RWPE2 (cell line): ENCODE measurements at regions not wholly inside any gene's neighbourhood (a gene's known extent, or its start where the extent isn't known, plus 50 kb on each side); places are given as distances from the start of the nearest gene placed in this dataset.

Experiments
- ATAC-seq: fragments of 200-7000 bp; cut with Tn5 transposase; 3 replicates; pipeline ENCODE4 v1.9.1; 2021; ENCODE audit warnings: low read depth
- DNase-seq: peaks from one replicate; pipeline ENCODE4 v3.0.0-alpha.2; 2020; ENCODE audit warnings: low spot score
- H3K27ac ChIP-seq: fragments of 450-650 bp; 2 replicates; pipeline ENCODE4 v1.5.1; 2017; ENCODE audit warnings: mild to moderate bottlenecking; ENCODE audit not compliant: poor library complexity, severe bottlenecking
- H3K27me3 ChIP-seq: fragments of 250-450 bp; sonication (Bioruptor Pico); 2 replicates; pipeline ENCODE4 v1.5.1; 2021; ENCODE audit warnings: mild to moderate bottlenecking, moderate library complexity; ENCODE audit not compliant: insufficient read depth, poor library complexity, severe bottlenecking
- H3K36me3 ChIP-seq: fragments of 250-450 bp; sonication (Bioruptor Pico); 2 replicates; pipeline ENCODE4 v1.5.1; 2020; ENCODE audit warnings: low read depth, mild to moderate bottlenecking, moderate library complexity
- H3K4me1 ChIP-seq: fragments of 250-450 bp; sonication (Bioruptor Pico); 2 replicates; pipeline ENCODE4 v1.5.1; 2021; ENCODE audit warnings: mild to moderate bottlenecking, moderate library complexity; ENCODE audit not compliant: insufficient read depth, poor library complexity, severe bottlenecking
- H3K4me3 ChIP-seq: fragments of 250-450 bp; sonication (Bioruptor Pico); 2 replicates; pipeline ENCODE4 v1.5.1; 2021; ENCODE audit warnings: mild to moderate bottlenecking, moderate library complexity; ENCODE audit not compliant: severe bottlenecking
- H3K9me3 ChIP-seq: fragments of 250-450 bp; sonication (Bioruptor Pico); 2 replicates; pipeline ENCODE4 v1.5.1; 2021; ENCODE audit warnings: mild to moderate bottlenecking, moderate library complexity; ENCODE audit not compliant: severe bottlenecking
- CTCF ChIP-seq: fragments of 450-650 bp; IDR thresholded peaks from one replicate; pipeline ENCODE4 v1.5.1; 2017; ENCODE audit warnings: mild to moderate bottlenecking, moderate library complexity; ENCODE audit not compliant: poor library complexity, severe bottlenecking

DNA sequence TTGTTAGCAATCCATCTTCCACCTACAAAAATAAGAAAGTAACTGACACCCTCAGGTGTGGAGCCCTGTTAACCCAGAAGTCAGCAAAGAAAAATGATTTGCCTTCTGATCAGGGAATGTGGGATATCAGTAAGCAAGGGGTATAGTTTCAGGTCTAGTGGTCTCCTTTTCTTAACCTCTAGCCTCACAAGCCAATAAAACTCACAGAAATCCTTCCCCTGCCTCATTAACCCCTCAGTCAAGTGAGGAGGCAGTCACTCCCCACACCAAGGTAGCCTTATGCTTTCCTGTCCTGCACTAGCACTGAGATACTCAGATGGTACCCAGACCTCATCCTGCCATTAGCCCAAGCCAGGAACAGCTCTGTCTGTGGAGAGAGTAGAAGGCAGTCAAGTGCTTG is 103.4 kb upstream of the VASH1 start:
- no peak for ATAC-seq
- Histone ChIP-seq H3K9me3 (peaks cover 14% of the 10 kb centered on the region), H3K27ac (no peak overlapping the region), H3K4me1 (no peaks in the 10 kb centered on the region), H3K36me3 (no peaks in the 10 kb centered on the region), H3K27me3 (no peaks in the 10 kb centered on the region), H3K4me3 (no peak overlapping the region)
- DNase-seq: no peak
- no peak for TF ChIP-seq CTCF

DNA sequence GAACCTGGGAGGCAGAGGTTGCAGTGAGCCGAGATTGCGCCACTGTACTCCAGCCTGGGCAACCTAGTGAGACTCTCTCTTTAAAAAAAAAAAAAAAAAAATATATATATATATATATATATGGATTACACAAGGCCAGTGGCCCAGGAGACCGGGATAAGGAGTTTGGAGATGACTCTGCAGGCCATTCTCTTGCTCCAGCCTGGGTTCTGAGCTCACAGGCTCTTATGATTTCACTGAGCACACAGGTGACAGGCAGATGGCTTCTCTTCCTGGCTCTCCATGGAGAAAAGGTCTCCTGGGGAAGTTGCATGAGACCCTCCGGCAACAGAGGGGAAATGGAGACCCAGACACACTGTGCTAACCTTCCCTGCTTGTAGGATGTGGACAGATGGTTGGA is 98.7 kb upstream of the VASH1 start:
- Histone ChIP-seq H3K27me3 (no peaks in the 10 kb centered on the region), H3K27ac (no peak overlapping the region), H3K4me1 (no peaks in the 10 kb centered on the region), H3K4me3 (no peak overlapping the region), H3K36me3 (no peaks in the 10 kb centered on the region), H3K9me3 (peaks cover 14% of the 10 kb centered on the region)
- TF ChIP-seq CTCF: no peak
- no peak for ATAC-seq
- no peak for DNase-seq

DNA sequence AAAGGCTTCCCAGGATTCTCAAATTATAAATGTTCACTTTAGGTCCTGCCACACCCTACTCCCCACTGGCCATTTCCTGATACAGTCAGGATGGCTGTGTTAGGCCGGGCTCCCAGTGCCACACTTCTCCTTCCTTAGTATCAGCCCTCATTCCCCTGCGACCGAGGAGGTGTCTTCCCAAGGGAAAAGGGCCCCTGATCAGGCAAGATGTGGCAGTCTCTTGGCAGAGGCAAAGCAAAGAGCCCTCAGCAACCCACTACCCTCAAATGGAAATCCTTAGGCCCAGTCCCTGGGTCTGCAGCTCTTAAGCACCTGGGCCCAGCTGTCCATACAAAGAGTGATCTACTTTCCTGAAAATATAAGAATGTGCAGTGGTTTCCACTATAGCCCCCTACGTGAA is 96.5 kb upstream of the VASH1 start:
- ATAC-seq: no peak

DNA sequence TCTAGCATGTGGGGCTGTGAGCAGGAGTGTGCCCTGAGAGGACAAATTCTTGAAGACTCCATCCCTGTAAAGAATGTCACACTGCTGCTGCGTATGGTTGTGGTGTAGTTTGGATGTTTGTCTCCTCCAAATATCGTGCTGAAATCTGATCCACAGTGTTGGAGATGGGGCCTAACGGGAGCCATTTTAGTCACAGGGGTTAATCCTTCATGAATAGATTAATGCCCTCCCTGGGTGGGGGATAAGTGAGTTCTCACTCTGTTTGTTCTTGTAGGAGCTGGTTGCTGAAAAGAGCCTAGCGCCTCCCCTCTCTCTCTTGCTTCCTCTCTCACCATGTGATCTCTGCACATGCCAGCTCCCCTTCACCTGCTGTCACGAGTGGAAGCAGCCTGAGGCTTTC is 94.5 kb upstream of the VASH1 start:
- DNase-seq (no peak), ATAC-seq (no peak)
- TF ChIP-seq CTCF: no peak
- no peaks in the 10 kb centered on the region for H3K36me3 ChIP-seq
- no peak overlapping the region for H3K4me3 ChIP-seq
- H3K27me3 ChIP-seq: no peaks in the 10 kb centered on the region
- H3K4me1 ChIP-seq: no peaks in the 10 kb centered on the region
- peaks cover 9% of the 10 kb centered on the region for H3K9me3 ChIP-seq
- H3K27ac ChIP-seq: no peak overlapping the region

More for the DNA sequence above, 96.5 kb upstream of the VASH1 start:
- Histone ChIP-seq H3K4me3 (no peak overlapping the region), H3K27ac (no peak overlapping the region), H3K9me3 (peaks cover 9% of the 10 kb centered on the region), H3K27me3 (no peaks in the 10 kb centered on the region), H3K36me3 (no peaks in the 10 kb centered on the region), H3K4me1 (no peaks in the 10 kb centered on the region)
- no peak for DNase-seq
- no peak for TF ChIP-seq CTCF

DNA sequence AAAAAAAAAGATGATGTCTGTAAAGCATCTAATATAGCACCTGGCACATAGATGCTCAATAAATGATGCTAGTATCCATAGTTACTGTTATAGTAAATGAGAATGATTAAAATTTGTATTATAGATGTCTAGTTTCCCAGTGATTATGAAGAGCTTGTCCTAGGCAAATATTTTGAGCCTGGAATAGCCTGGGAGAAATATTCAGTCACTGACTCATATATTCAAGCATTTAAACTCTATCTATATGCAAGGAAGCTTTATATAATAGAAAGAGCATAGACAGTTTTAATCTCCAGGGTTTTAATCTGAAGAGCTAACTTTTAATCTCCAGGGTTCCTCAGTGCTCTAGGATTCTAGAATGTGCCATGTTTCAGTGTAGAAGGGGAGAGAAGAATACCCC is 91.5 kb upstream of the VASH1 start:
- Histone ChIP-seq H3K9me3 (peaks cover 9% of the 10 kb centered on the region), H3K27ac (no peak overlapping the region), H3K4me1 (no peaks in the 10 kb centered on the region), H3K36me3 (no peaks in the 10 kb centered on the region), H3K27me3 (no peaks in the 10 kb centered on the region), H3K4me3 (no peak overlapping the region)
- ATAC-seq (no peak), DNase-seq (no peak)
- no peak for TF ChIP-seq CTCF
